Breast epithelium (tissue), 3 donors: ENCODE measurements at regions not wholly inside any gene's neighbourhood (a gene's known extent, or its start where the extent isn't known, plus 50 kb on each side); places are given as distances from the start of the nearest gene placed in this dataset.

ENCODE experiments used
- POLR2AphosphoS5 ChIP-seq, 3 donors: sonication (generic); formaldehyde crosslinking; IDR thresholded peaks; one replicate each; pipeline ENCODE4 v1.6.1; 2017; ENCODE audit warnings: antibody characterized with exemption in 3 of 3
- TF ChIP-seq, protein P1 (sequence below), 3 donors: fragments of 450-650 bp; IDR thresholded peaks; one replicate each; pipeline ENCODE4 v1.5.1; 2016 to 2017; ENCODE audit warnings: antibody characterized with exemption in 3 of 3, mild to moderate bottlenecking in 3 of 3, moderate library complexity in 3 of 3

GRCh38 chr1:221063651-221064050, 184.4 kb downstream of the HLX start:
- TF ChIP-seq, protein P1, sequence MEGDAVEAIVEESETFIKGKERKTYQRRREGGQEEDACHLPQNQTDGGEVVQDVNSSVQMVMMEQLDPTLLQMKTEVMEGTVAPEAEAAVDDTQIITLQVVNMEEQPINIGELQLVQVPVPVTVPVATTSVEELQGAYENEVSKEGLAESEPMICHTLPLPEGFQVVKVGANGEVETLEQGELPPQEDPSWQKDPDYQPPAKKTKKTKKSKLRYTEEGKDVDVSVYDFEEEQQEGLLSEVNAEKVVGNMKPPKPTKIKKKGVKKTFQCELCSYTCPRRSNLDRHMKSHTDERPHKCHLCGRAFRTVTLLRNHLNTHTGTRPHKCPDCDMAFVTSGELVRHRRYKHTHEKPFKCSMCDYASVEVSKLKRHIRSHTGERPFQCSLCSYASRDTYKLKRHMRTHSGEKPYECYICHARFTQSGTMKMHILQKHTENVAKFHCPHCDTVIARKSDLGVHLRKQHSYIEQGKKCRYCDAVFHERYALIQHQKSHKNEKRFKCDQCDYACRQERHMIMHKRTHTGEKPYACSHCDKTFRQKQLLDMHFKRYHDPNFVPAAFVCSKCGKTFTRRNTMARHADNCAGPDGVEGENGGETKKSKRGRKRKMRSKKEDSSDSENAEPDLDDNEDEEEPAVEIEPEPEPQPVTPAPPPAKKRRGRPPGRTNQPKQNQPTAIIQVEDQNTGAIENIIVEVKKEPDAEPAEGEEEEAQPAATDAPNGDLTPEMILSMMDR (IDR thresholded peaks at IDR 0.05), result no peak
- no peak for TF ChIP-seq POLR2AphosphoS5 (IDR thresholded peaks at IDR 0.05)
